GM19372 (cell line): ENCODE measurements at regions not wholly inside any gene's neighbourhood (a gene's known extent, or its start where the extent isn't known, plus 50 kb on each side); places are given as distances from the start of the nearest gene placed in this dataset.

Experiments used
- ATAC-seq: cut with Tn5 transposase; IDR thresholded peaks from one replicate; pipeline ENCODE4 v1.9.1; 2021; ENCODE audit warnings: mild to moderate bottlenecking, low read depth, moderate library complexity; ENCODE audit not compliant: unreplicated experiment

- ATAC-seq = no peak
Observed at GRCh38 chr5:121762426-121762825, 89.3 kb upstream of the FTMT start.

GRCh38 chr5:121763665-121764064 is 88.0 kb upstream of the FTMT start:
- ATAC-seq = no peak

- ATAC-seq = no peak
Observed at GRCh38 chr5:121780406-121780805, 71.3 kb upstream of the FTMT start.

GRCh38 chr5:121783700-121784099 is 68.0 kb upstream of the FTMT start:
- ATAC-seq = no peak

- no peak for ATAC-seq
Observed at GRCh38 chr5:121793791-121794190, 57.9 kb upstream of the FTMT start.

- ATAC-seq = no peak
Observed at GRCh38 chr5:121795511-121795910, 56.2 kb upstream of the FTMT start.

- ATAC-seq = no peak
Observed at GRCh38 chr5:121797681-121798518, 53.8 kb upstream of the FTMT start.
